ENCODE measurements at regions not wholly inside any gene's neighbourhood (a gene's known extent, or its start where the extent isn't known, plus 50 kb on each side); places are given as distances from the start of the nearest gene placed in this dataset.

DNA sequence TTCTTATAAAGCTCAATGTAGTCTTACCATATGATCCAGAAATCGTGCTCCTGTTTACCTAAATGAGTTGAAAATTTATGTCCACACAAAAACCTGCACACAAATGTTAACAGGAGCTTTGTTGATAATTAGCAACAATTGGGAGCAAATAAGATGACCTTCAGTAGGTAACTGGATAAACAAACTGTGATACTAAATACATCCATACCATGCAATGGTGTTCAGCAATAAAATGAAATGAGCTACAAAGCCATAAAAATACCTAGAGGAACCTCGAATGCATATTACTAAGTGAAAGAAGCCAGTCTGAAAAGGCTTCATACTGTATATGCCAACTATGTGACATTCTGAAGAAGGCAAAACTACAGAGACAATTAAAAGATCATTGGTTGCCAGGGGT is 185.6 kb upstream of the HNRNPA3 start:
- Histone ChIP-seq H3K36me3 (no peaks in the 10 kb centered on the region), H3K27me3 (no peaks in the 10 kb centered on the region), H3K9me3 (no peaks in the 10 kb centered on the region), H3K4me3 (no peak overlapping the region), H3K27ac (no peak overlapping the region), H3K4me1 (no peaks in the 10 kb centered on the region)
- no peak for TF ChIP-seq POLR2A (IDR thresholded peaks at IDR 0.05)
- TF ChIP-seq, protein P1, sequence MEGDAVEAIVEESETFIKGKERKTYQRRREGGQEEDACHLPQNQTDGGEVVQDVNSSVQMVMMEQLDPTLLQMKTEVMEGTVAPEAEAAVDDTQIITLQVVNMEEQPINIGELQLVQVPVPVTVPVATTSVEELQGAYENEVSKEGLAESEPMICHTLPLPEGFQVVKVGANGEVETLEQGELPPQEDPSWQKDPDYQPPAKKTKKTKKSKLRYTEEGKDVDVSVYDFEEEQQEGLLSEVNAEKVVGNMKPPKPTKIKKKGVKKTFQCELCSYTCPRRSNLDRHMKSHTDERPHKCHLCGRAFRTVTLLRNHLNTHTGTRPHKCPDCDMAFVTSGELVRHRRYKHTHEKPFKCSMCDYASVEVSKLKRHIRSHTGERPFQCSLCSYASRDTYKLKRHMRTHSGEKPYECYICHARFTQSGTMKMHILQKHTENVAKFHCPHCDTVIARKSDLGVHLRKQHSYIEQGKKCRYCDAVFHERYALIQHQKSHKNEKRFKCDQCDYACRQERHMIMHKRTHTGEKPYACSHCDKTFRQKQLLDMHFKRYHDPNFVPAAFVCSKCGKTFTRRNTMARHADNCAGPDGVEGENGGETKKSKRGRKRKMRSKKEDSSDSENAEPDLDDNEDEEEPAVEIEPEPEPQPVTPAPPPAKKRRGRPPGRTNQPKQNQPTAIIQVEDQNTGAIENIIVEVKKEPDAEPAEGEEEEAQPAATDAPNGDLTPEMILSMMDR (IDR thresholded peaks at IDR 0.05): no peak
- DNase-seq: no peak

- no peak for DNase-seq
- Histone ChIP-seq H3K27me3 (no peaks in the 10 kb centered on the region), H3K4me1 (no peaks in the 10 kb centered on the region), H3K4me3 (no peak overlapping the region), H3K9me3 (no peaks in the 10 kb centered on the region), H3K36me3 (no peaks in the 10 kb centered on the region), H3K27ac (no peak overlapping the region)
- TF ChIP-seq, protein P1 (IDR thresholded peaks at IDR 0.05): no peak
Observed at GRCh38 chr2:177028296-177028695, 184.3 kb upstream of the HNRNPA3 start.

DNA sequence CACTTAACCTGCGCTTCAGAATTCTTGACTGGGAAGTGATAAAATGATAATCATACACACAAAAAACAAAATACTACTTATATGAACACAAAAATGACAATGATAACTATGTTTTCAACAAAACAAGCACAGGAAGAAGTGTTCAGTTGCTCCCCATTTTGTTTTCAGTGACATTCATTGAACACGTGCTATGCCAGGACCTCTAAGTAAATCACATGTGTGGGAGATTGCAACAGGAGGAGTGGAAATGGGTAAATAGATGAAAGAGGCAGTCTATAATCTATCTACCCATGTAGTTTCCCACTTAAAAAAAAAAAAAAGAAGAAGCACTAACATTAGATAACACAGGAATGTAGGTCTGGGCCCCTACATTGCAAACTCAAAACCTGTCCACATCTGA is 183.5 kb upstream of the HNRNPA3 start:
- TF ChIP-seq POLR2A (IDR thresholded peaks at IDR 0.05): no peak
- TF ChIP-seq, protein P1 (IDR thresholded peaks at IDR 0.05): no peak

DNA sequence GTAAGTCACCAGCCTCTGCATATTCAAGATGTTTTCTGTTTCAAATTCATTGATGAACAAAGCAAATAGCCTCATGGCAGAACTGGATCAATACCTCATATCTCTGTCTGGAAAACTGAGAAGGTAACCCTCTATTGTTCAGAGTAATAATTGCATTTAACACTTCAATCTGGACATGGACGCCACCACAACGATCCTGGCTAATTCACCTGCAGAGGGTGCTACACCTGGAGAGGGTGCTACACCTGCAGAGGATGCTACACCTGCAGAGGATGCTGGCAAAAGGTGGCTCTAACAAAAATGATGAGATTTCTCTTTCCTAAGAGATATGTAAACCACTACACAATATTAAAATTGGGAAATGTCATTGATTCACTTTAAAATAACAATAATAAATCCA is 183.1 kb upstream of the HNRNPA3 start:
- TF ChIP-seq POLR2A (IDR thresholded peaks at IDR 0.05): no peak
- TF ChIP-seq, protein P1 (IDR thresholded peaks at IDR 0.05): peak in 3 of 6 experiments; percentile 14 to 18 (median 17)
- no peak for DNase-seq
- Histone ChIP-seq H3K4me3 (no peak overlapping the region), H3K36me3 (no peaks in the 10 kb centered on the region), H3K27me3 (no peaks in the 10 kb centered on the region), H3K4me1 (no peaks in the 10 kb centered on the region), H3K9me3 (no peaks in the 10 kb centered on the region), H3K27ac (no peak overlapping the region)

More for the DNA sequence above, 183.5 kb upstream of the HNRNPA3 start:
- H3K27ac ChIP-seq: no peak overlapping the region
- no peaks in the 10 kb centered on the region for H3K36me3 ChIP-seq
- no peak for DNase-seq
- H3K4me1 ChIP-seq: no peaks in the 10 kb centered on the region
- H3K9me3 ChIP-seq: no peaks in the 10 kb centered on the region
- H3K27me3 ChIP-seq: no peaks in the 10 kb centered on the region
- no peak overlapping the region for H3K4me3 ChIP-seq

DNA sequence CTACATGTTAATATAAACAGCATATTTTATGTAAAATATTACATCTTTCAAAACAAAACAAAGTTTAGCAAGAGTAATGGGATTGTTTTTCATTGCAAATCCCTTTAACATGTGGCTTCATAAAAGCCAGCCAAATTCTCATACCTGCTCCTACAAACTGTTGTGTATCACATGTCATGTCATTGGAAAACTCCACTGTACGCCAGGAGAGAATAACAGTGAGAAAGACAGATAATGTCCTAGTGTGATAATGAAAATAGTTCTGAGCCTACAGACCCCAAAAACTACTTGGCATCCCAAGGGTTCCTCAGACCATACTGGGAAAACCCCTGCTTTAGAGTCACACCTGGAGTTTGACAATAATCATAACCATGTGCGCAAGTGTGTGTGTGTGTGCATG is 182.7 kb upstream of the HNRNPA3 start:
- no peak overlapping the region for H3K27ac ChIP-seq
- DNase-seq: no peak
- TF ChIP-seq, protein P1 (IDR thresholded peaks at IDR 0.05): no peak
- no peak for TF ChIP-seq POLR2A (IDR thresholded peaks at IDR 0.05)
- H3K9me3 ChIP-seq: no peaks in the 10 kb centered on the region
- no peaks in the 10 kb centered on the region for H3K4me1 ChIP-seq
- no peaks in the 10 kb centered on the region for H3K27me3 ChIP-seq
- H3K4me3 ChIP-seq: no peak overlapping the region
- no peaks in the 10 kb centered on the region for H3K36me3 ChIP-seq

DNA sequence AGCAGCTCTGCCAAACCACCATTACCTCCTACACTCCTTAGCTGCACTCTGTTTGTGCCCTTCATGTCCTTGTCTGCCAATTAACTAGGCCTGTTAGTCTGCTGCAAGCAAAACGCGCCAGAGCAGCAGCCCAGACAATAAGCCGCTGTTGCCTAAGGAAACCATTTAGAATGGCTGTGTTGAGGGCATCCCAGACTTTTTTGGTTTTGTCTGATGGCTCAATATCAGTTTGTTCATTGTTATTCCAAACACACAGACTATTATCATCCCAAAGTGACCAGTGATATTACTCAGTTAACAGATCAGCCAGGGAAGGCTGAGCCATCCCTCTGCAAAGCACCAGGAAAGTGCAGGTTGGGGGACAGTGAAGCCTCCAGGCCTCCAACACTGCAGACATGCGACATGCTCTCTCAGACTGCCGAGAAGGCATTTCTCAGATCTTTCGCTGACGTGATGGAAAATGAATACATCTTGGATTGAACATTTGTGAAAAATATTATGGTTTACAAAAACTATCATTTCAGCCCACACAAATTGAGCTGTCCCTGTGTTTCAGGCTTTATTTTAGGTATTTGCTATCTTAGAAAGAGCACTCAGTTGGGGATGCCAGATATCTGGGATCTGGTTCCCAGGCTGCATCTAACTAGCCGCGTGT is 182.0 kb upstream of the HNRNPA3 start:
- H3K27ac ChIP-seq: no peak overlapping the region
- no peak for DNase-seq
- no peak overlapping the region for H3K4me3 ChIP-seq
- TF ChIP-seq POLR2A (IDR thresholded peaks at IDR 0.05): no peak
- TF ChIP-seq, protein P1 (IDR thresholded peaks at IDR 0.05): no peak
- no peaks in the 10 kb centered on the region for H3K27me3 ChIP-seq
- H3K9me3 ChIP-seq: no peaks in the 10 kb centered on the region
- no peaks in the 10 kb centered on the region for H3K36me3 ChIP-seq
- no peaks in the 10 kb centered on the region for H3K4me1 ChIP-seq

All from Peyer's patch (tissue), 4 donors.